Kidney epithelial cell (primary cell): ENCODE measurements at regions not wholly inside any gene's neighbourhood (a gene's known extent, or its start where the extent isn't known, plus 50 kb on each side); places are given as distances from the start of the nearest gene placed in this dataset.

Experiments
- DNase-seq: peaks from one replicate; pipeline ENCODE4 v3.0.0-alpha.2; 2010; ENCODE audit warnings: low read depth
- H3K27me3 ChIP-seq: 2 replicates; pipeline ENCODE4 v1.6.0; 2011; ENCODE audit warnings: low read length; ENCODE audit not compliant: control insufficient read depth, insufficient read depth
- H3K36me3 ChIP-seq: 2 replicates; pipeline ENCODE4 v1.5.1; 2011; ENCODE audit warnings: low read length; ENCODE audit not compliant: control insufficient read depth, insufficient read depth
- H3K4me3 ChIP-seq: 2 replicates; pipeline ENCODE4 v1.5.1; 2011; ENCODE audit warnings: low read depth, mild to moderate bottlenecking, control low read depth, low read length
- TF ChIP-seq, protein P1 (sequence below): IDR thresholded peaks from 2 replicates; pipeline ENCODE4 v1.5.1; 2011; ENCODE audit warnings: mild to moderate bottlenecking, moderate library complexity, low read length, control low read depth, inconsistent platforms; ENCODE audit not compliant: insufficient read depth, poor library complexity, severe bottlenecking

- TF ChIP-seq, protein P1, sequence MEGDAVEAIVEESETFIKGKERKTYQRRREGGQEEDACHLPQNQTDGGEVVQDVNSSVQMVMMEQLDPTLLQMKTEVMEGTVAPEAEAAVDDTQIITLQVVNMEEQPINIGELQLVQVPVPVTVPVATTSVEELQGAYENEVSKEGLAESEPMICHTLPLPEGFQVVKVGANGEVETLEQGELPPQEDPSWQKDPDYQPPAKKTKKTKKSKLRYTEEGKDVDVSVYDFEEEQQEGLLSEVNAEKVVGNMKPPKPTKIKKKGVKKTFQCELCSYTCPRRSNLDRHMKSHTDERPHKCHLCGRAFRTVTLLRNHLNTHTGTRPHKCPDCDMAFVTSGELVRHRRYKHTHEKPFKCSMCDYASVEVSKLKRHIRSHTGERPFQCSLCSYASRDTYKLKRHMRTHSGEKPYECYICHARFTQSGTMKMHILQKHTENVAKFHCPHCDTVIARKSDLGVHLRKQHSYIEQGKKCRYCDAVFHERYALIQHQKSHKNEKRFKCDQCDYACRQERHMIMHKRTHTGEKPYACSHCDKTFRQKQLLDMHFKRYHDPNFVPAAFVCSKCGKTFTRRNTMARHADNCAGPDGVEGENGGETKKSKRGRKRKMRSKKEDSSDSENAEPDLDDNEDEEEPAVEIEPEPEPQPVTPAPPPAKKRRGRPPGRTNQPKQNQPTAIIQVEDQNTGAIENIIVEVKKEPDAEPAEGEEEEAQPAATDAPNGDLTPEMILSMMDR, result no peak
- Histone ChIP-seq H3K27me3 (no peaks in the 10 kb centered on the region), H3K36me3 (no peaks in the 10 kb centered on the region), H3K4me3 (no peak overlapping the region)
- DNase-seq, result no peak
These were observed 52.5 kb upstream of the CDKN2AIPNL start for GRCh38 chr5:134463991-134464760.

DNA sequence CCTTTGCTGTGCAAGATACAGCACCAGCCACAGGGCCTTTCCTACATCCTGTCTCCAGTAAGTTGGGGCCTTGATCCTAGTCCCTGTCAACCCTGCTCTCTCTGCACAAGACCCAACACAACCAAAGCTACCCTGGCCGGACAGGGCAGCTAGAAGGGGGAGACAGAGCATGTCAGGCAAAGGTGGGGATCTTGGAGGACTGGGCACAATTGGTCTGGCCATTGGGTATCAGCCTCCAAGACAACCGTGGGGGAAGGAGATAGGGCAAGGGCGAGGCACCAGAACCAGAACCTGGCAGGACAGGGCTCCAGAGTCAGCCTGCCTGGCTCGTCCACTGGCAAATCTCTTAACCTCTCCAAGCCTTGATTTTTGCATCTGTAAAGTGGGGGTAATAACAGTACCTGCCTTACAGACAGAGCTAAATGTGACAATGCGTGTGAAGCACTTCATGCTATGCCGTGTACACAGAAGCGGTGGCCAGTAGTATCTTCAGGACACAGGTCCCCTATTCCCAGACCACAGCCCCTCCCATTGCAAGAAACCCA lies 51.6 kb upstream of the CDKN2AIPNL start:
- Histone ChIP-seq H3K36me3 (no peaks in the 10 kb centered on the region), H3K27me3 (no peaks in the 10 kb centered on the region), H3K4me3 (no peak overlapping the region)
- no peak for DNase-seq
- TF ChIP-seq, protein P1, result no peak

DNA sequence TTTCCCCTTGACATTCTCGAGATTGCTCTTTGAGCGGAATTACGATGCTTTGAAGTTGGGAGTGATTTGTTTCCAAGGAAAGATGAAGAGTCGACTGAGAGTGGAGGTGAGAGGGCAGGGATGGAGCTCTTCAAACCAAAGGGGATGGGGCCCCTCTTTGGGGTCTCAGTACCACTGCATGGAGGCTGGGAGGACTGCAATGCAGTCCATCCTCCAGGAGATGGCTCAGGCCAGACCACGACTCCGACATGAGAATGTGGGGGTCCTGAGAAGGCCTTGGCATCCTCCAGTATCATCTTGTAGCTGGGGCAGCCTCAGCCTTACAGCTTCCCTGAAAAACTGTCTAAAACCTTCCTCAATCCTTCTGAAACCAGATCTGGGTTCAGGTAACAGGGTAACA lies 51.1 kb upstream of the CDKN2AIPNL start:
- Histone ChIP-seq H3K4me3 (no peak overlapping the region), H3K36me3 (no peaks in the 10 kb centered on the region), H3K27me3 (no peaks in the 10 kb centered on the region)
- DNase-seq, result no peak
- TF ChIP-seq, protein P1, result no peak

- Histone ChIP-seq H3K4me3 (no peak overlapping the region), H3K36me3 (no peaks in the 10 kb centered on the region), H3K27me3 (no peaks in the 10 kb centered on the region)
- TF ChIP-seq, protein P1, result no peak
- DNase-seq, result no peak
These were observed 50.4 kb upstream of the CDKN2AIPNL start for GRCh38 chr5:134462047-134462575.
